IPS DF 6.9 (cell line): ENCODE measurements at regions not wholly inside any gene's neighbourhood (a gene's known extent, or its start where the extent isn't known, plus 50 kb on each side); places are given as distances from the start of the nearest gene placed in this dataset.

Source experiments
- DNase-seq: peaks from one replicate; pipeline ENCODE4 v3.0.0-alpha.2; 2013; ENCODE audit warnings: low read depth, low spot score
- H3K27ac ChIP-seq: one replicate; pipeline ENCODE4 v1.5.1; 2013; ENCODE audit warnings: low read length, control low read depth
- H3K27me3 ChIP-seq: 2 replicates; pipeline ENCODE4 v1.6.1; 2013; ENCODE audit warnings: mild to moderate bottlenecking, low read length; ENCODE audit not compliant: control insufficient read depth, insufficient read depth
- H3K36me3 ChIP-seq: 2 replicates; pipeline ENCODE4 v1.6.1; 2013; ENCODE audit warnings: low read length; ENCODE audit not compliant: control insufficient read depth, insufficient read depth
- H3K4me1 ChIP-seq: 2 replicates; pipeline ENCODE4 v1.6.1; 2013; ENCODE audit warnings: low read length; ENCODE audit not compliant: control insufficient read depth, insufficient read depth
- H3K4me3 ChIP-seq: 2 replicates; pipeline ENCODE4 v1.5.1; 2013; ENCODE audit warnings: mild to moderate bottlenecking, low read length
- H3K9me3 ChIP-seq: 2 replicates; pipeline ENCODE4 v1.6.1; 2013; ENCODE audit warnings: low read length, inconsistent platforms; ENCODE audit not compliant: control insufficient read depth, insufficient read depth
- WGBS: extraction: QIAGEN DNeasy Blood & Tissue Kit; methylation state at CpG from one replicate; pipeline ENCODE4 v1.1.7; 2013; ENCODE audit warnings: mixed read lengths, missing lambda C conversion rate; ENCODE audit not compliant: insufficient read length, insufficient coverage; 5-methylcytosine and 5-hydroxymethylcytosine counted together

DNA sequence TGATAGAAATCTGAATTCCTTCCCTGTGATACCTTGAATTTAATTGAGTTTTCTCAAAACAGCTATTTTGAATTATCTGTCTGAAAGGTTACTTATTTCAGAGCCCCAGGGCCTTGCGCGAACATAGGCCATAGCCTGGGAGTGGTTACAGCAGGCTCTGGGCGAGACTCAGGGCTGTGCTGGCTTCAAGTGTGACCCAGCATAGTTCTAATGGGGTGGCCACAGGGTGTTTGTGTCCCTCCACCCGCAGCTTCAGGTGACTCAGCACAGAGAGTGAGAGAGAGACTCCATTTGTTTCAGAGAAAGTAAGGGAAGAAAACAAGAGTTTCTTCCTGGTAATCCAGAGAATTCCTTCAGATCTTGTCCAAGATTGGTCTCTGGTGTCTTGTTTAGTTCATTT is 137.9 kb upstream of the POU3F3 start:
- no peaks in the 10 kb centered on the region for H3K36me3 ChIP-seq
- H3K27ac ChIP-seq = no peak overlapping the region
- H3K27me3 ChIP-seq = no peaks in the 10 kb centered on the region
- H3K4me1 ChIP-seq = no peaks in the 10 kb centered on the region
- no CpG with 5 or more reads among the region's 4 CpGs for WGBS
- no peak overlapping the region for H3K4me3 ChIP-seq
- no peaks in the 10 kb centered on the region for H3K9me3 ChIP-seq
- DNase-seq = no peak

DNA sequence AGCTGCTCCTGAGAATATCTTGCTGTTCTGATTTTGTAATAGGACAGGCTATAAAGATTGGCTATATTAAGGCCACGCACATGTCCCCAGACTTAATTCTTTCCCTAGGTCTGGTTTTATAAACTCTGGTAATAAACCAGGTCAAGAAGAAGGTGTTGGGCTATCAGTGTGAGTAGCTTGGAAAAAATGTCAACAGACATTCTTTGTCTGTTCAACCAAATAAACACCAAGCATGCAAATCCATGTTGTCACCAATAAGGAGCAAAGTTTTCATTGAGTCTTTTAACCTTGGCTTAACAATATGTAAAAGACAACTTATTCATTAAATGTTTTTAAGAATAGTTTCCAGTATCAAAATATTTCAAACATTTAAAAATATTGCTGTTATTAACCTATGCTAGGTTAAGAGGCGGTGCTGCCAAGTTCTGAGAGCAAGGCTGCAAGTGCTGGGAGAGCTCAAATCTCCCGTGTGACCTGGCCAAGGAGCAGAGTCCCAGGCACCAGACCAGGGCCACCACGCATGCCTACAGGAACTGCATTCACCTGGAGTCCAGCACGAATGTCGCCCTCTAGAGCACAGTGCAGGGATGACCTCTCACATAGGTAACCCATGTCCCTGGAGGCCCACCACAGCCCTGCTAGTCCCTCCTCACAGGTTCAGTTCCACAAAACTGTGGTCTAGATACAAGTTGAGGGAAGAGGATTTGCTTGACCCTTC is 120.5 kb upstream of the POU3F3 start:
- Histone ChIP-seq H3K4me1 (no peaks in the 10 kb centered on the region), H3K36me3 (no peaks in the 10 kb centered on the region), H3K4me3 (no peak overlapping the region), H3K9me3 (no peaks in the 10 kb centered on the region), H3K27me3 (no peaks in the 10 kb centered on the region), H3K27ac (no peak overlapping the region)
- DNase-seq = peak; percentile 57
- no CpG with 5 or more reads among the region's 6 CpGs for WGBS

DNA sequence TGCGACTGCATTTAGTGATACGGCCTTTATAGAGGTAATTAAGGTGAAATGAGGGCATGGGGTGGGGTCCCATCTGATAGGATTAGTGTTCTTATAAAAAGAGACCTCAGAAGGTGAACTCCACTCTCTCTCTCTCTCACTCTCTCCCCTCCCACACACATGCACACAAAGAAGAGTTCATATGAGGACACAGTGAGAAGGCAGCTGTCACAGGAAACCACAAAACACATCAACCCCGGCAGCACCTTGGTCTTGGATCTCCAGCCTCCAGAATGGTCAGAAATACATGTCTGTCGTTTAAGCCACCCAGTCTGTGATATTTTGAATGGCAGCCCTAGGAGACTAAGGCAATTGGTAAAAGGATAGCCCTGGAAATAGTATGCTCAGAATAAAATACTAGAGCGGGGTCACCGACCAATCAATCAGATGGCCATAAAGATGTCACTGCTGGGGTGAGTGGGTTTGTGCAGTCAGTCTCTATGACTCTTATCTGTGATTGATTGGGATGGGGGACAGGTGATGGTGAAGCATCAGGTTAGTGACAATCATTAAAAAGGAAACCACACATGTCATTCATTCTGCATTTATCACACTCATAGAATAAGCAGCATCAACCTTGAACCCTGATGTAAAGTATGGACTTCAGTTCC is 118.9 kb upstream of the POU3F3 start:
- Histone ChIP-seq H3K4me1 (no peaks in the 10 kb centered on the region), H3K9me3 (no peaks in the 10 kb centered on the region), H3K36me3 (no peaks in the 10 kb centered on the region), H3K4me3 (no peak overlapping the region), H3K27me3 (no peaks in the 10 kb centered on the region), H3K27ac (no peak overlapping the region)
- DNase-seq = no peak
- WGBS = no CpG with 5 or more reads among the region's 6 CpGs

DNA sequence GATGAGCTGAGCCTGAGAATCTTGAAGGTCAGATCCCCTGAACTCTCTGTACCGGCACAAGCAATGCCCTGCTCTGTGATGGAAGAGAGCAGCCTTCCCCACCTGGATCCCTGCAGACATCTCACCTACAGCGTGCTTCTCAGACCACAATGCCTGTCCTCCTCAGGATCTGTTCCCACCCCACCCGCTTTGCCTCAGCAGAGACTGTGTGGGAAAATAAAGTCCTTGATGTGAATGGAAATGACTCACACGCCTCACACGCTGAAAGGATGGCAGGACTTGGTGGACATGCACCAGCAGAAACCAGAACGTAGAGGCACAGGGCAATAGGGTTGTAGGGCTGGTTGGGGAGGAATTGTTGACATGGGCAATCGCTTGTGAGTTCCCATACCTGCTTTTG is 117.9 kb upstream of the POU3F3 start:
- H3K36me3 ChIP-seq = no peaks in the 10 kb centered on the region
- H3K4me1 ChIP-seq = no peaks in the 10 kb centered on the region
- H3K9me3 ChIP-seq = no peaks in the 10 kb centered on the region
- WGBS = no CpG with 5 or more reads among the region's 7 CpGs
- no peak overlapping the region for H3K4me3 ChIP-seq
- DNase-seq = no peak
- no peak overlapping the region for H3K27ac ChIP-seq
- no peaks in the 10 kb centered on the region for H3K27me3 ChIP-seq

DNA sequence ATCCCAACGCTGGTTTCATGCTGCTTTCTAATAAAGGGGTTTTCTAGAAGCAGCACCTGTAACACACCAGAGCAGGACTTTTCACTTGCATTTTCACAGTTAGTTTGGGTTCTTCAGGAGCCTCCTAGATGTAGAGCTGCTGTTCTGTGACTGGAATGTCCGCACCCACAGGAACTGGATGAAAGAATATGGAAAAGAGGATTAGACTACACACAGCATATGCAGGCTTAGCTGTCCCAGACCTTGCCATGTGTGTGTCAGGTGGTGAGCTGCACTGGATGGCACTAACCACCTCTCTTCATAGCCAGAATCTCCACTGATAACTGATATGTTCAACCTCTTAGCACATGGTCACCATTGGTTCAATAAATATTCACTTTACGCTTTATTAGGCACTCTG is 112.1 kb upstream of the POU3F3 start:
- no peak overlapping the region for H3K27ac ChIP-seq
- H3K27me3 ChIP-seq = no peaks in the 10 kb centered on the region
- H3K4me1 ChIP-seq = no peaks in the 10 kb centered on the region
- no peak overlapping the region for H3K4me3 ChIP-seq
- H3K9me3 ChIP-seq = no peaks in the 10 kb centered on the region
- WGBS = no CpG with 5 or more reads among the region's 3 CpGs
- no peak for DNase-seq
- H3K36me3 ChIP-seq = no peaks in the 10 kb centered on the region

DNA sequence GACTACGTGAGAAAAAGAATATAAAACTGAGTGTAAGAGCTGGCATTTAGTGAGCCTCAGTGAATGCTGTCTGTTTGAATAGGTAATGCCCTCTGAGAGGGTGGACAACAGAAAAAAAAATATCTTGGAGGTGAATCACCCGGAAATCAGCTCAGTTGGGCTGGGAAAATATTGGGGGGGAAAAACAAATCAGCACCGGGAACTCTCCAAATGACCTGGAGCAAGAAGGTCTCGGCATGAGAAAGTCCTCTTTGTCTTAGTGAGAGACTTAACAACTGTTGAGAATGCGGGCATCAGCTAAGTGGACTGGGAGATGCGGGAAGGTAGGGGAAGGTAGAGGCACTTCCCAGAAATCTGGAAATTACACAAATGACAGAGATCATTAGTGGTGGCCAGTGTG is 109.4 kb upstream of the POU3F3 start:
- no peak for DNase-seq
- no peaks in the 10 kb centered on the region for H3K27me3 ChIP-seq

DNA sequence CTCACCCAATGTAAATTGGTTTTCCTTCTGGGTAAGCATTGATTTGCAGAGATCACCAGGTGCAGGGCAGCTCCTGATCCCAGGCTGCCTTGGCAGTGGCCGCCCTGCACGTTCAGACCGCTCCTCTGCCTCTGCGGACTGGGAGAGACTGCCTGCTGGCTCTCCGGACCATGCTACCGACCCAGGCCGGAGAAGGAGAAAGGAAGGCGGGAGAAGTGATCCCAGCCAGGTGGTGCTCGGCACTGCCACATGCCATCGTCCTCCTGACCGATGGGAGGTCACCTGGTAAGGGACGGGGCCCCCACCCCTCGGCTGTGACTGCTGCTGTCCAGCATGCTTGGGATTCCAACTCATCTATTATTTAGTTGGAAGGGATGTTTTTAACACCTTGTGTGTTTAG is 108.1 kb upstream of the POU3F3 start:
- Histone ChIP-seq H3K27me3 (no peaks in the 10 kb centered on the region), H3K36me3 (no peaks in the 10 kb centered on the region), H3K4me1 (no peaks in the 10 kb centered on the region), H3K27ac (no peak overlapping the region), H3K4me3 (no peak overlapping the region), H3K9me3 (no peaks in the 10 kb centered on the region)
- WGBS = no CpG with 5 or more reads among the region's 13 CpGs
- DNase-seq = no peak

More for the DNA sequence above, 109.4 kb upstream of the POU3F3 start:
- Histone ChIP-seq H3K9me3 (no peaks in the 10 kb centered on the region), H3K4me1 (no peaks in the 10 kb centered on the region), H3K36me3 (no peaks in the 10 kb centered on the region), H3K4me3 (no peak overlapping the region), H3K27ac (no peak overlapping the region)
- WGBS = no CpG with 5 or more reads among the region's 6 CpGs

DNA sequence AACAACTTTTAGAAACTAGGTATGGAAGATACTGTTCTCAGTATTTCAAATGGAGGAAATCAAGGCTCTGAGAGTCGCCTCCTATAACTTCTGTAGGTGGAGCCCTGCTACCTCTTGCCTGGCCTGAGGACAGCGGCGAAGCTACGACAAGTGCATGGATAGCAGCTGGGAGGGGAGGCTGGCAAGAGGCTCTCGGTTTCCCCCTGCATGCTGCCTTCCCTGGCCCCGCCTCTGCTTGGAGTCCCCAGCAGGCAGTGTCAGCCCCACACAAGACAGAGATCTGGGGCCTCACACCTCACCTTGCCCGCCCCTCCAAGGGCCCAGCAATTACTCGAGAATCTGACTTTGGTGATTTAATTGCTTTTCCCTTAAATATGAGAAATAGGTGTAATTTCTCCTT is 107.6 kb upstream of the POU3F3 start:
- no CpG with 5 or more reads among the region's 8 CpGs for WGBS
- H3K27me3 ChIP-seq = no peaks in the 10 kb centered on the region
- H3K4me1 ChIP-seq = no peaks in the 10 kb centered on the region
- no peaks in the 10 kb centered on the region for H3K36me3 ChIP-seq
- H3K4me3 ChIP-seq = no peak overlapping the region
- H3K27ac ChIP-seq = no peak overlapping the region
- no peaks in the 10 kb centered on the region for H3K9me3 ChIP-seq
- DNase-seq = no peak

DNA sequence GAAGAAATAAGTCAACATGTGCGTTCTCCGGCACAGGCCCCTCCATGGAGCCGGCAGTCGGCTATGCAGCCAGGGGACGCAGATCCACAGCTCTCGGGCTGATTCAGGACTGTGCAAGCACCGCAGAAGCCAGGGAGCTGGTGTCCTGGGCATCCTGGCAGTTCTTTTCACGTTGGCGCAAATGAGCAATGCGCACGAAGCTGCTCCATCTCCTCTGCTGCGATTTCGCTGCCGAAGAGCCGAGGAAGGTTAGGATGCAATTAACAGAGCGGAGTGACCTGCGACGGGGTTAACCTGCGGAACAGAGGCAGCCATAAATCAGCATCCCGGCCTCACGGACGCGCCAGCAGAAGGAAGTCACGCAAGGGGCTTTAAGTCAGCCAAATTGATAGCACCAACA is 107.1 kb upstream of the POU3F3 start:
- Histone ChIP-seq H3K27me3 (no peaks in the 10 kb centered on the region), H3K4me3 (no peak overlapping the region), H3K4me1 (no peaks in the 10 kb centered on the region), H3K27ac (no peak overlapping the region), H3K9me3 (no peaks in the 10 kb centered on the region), H3K36me3 (no peaks in the 10 kb centered on the region)
- no peak for DNase-seq
- no CpG with 5 or more reads among the region's 24 CpGs for WGBS

DNA sequence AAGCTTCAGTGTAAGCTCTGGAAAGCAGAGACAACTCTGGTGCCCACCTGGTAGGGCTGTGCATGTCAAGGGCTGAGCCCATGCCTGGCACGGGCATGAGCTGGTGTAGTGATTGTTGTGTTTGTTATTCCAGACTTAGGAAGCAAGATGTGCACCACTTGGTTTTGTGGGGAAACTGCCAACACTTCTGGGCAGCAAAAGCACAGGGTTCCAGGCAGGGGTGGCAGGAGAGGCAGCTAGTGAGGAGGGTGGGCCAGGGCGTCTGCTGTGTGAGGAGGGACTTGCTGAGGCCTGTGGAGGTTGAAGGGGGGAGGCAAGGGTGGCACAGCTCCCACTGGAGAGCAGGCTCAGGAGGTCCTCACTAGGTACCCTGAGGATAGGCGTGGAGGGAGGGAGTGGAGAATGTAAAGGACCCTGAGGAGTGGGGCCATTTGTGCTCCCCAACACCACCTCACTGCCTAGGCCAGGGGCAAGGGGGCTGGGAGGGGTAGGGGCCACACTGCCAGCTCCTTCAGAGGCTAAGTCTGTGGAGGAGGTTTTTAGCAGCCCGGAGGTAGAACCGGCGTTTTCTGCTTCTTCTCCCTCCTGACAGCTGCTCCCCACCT is 104.0 kb upstream of the POU3F3 start:
- H3K9me3 ChIP-seq = no peaks in the 10 kb centered on the region
- H3K4me1 ChIP-seq = no peaks in the 10 kb centered on the region
- no peak for DNase-seq
- no CpG with 5 or more reads among the region's 6 CpGs for WGBS
- H3K36me3 ChIP-seq = no peaks in the 10 kb centered on the region
- no peak overlapping the region for H3K4me3 ChIP-seq
- no peaks in the 10 kb centered on the region for H3K27me3 ChIP-seq
- no peak overlapping the region for H3K27ac ChIP-seq
